ENCODE measurements at regions not wholly inside any gene's neighbourhood (a gene's known extent, or its start where the extent isn't known, plus 50 kb on each side); places are given as distances from the start of the nearest gene placed in this dataset.

GRCh38 chr6:144879436-144879835 is 594.3 kb downstream of the UTRN start:
- POLR2A ChIA-PET: no interaction called here
- no peak for TF ChIP-seq CTCF (IDR thresholded peaks at IDR 0.05; ENCODE audit: low read depth, low read length)
- H3K9me3 ChIP-seq (ENCODE audit: control insufficient read depth, insufficient read depth, low read length): no peaks in the 10 kb centered on the region
- no peaks in the 10 kb centered on the region for H3K27me3 ChIP-seq (ENCODE audit: control insufficient read depth, insufficient read depth, low read length)
- CTCF ChIA-PET: no interaction called here
- no peak overlapping the region for H3K27ac ChIP-seq (ENCODE audit: low read depth, low read length)
- DNase-seq (ENCODE audit: low read depth, low spot score): no peak
- H3K4me3 ChIP-seq (ENCODE audit: low read depth, low read length): no peak overlapping the region

- CTCF ChIA-PET: no interaction called here
- POLR2A ChIA-PET: no interaction called here
- Histone ChIP-seq H3K9me3 (ENCODE audit: control insufficient read depth, insufficient read depth, low read length) (no peaks in the 10 kb centered on the region), H3K4me3 (ENCODE audit: low read depth, low read length) (no peak overlapping the region), H3K27ac (ENCODE audit: low read depth, low read length) (no peak overlapping the region), H3K27me3 (ENCODE audit: control insufficient read depth, insufficient read depth, low read length) (no peaks in the 10 kb centered on the region)
- no peak for TF ChIP-seq CTCF (IDR thresholded peaks at IDR 0.05; ENCODE audit: low read depth, low read length)
- DNase-seq (ENCODE audit: low read depth, low spot score): no peak
These were observed 597.3 kb downstream of the UTRN start for GRCh38 chr6:144882425-144882824.

GRCh38 chr6:144883915-144884314 is 598.8 kb downstream of the UTRN start:
- no peak for DNase-seq (ENCODE audit: low read depth, low spot score)
- no peak for TF ChIP-seq CTCF (IDR thresholded peaks at IDR 0.05; ENCODE audit: low read depth, low read length)
- ChIA-PET CTCF (no interaction called here), POLR2A (no interaction called here)
- Histone ChIP-seq H3K4me3 (ENCODE audit: low read depth, low read length) (no peak overlapping the region), H3K27me3 (ENCODE audit: control insufficient read depth, insufficient read depth, low read length) (no peaks in the 10 kb centered on the region), H3K27ac (ENCODE audit: low read depth, low read length) (no peak overlapping the region), H3K9me3 (ENCODE audit: control insufficient read depth, insufficient read depth, low read length) (no peaks in the 10 kb centered on the region)

- no peak for TF ChIP-seq CTCF (IDR thresholded peaks at IDR 0.05; ENCODE audit: low read depth, low read length)
- no peak overlapping the region for H3K4me3 ChIP-seq (ENCODE audit: low read depth, low read length)
- no peaks in the 10 kb centered on the region for H3K9me3 ChIP-seq (ENCODE audit: control insufficient read depth, insufficient read depth, low read length)
- ChIA-PET POLR2A (no interaction called here), CTCF (no interaction called here)
- H3K27ac ChIP-seq (ENCODE audit: low read depth, low read length): no peak overlapping the region
- no peak for DNase-seq (ENCODE audit: low read depth, low spot score)
- H3K27me3 ChIP-seq (ENCODE audit: control insufficient read depth, insufficient read depth, low read length): no peaks in the 10 kb centered on the region
These were observed 600.7 kb downstream of the UTRN start for GRCh38 chr6:144885817-144886216.

- DNase-seq (ENCODE audit: low read depth, low spot score): no peak
- no peak overlapping the region for H3K4me3 ChIP-seq (ENCODE audit: low read depth, low read length)
- ChIA-PET POLR2A (no interaction called here), CTCF (no interaction called here)
- no peak overlapping the region for H3K27ac ChIP-seq (ENCODE audit: low read depth, low read length)
- no peak for TF ChIP-seq CTCF (IDR thresholded peaks at IDR 0.05; ENCODE audit: low read depth, low read length)
- no peaks in the 10 kb centered on the region for H3K9me3 ChIP-seq (ENCODE audit: control insufficient read depth, insufficient read depth, low read length)
- H3K27me3 ChIP-seq (ENCODE audit: control insufficient read depth, insufficient read depth, low read length): no peaks in the 10 kb centered on the region
These were observed 601.5 kb downstream of the UTRN start for GRCh38 chr6:144886682-144887081.

All from AG04450 (cell line).